HEK293 (cell line): ENCODE measurements at regions not wholly inside any gene's neighbourhood (a gene's known extent, or its start where the extent isn't known, plus 50 kb on each side); places are given as distances from the start of the nearest gene placed in this dataset.

ENCODE experiments used
- CTCF ChIA-PET: fragments of 350-600 bp; formaldehyde crosslinking; extraction: SDS; loops from one replicate; lab custom pipeline; 2021; ENCODE audit warnings: antibody characterized with exemption; lab: Yijun Ruan, JAX
- POLR2A ChIA-PET: fragments of 300-600 bp; formaldehyde crosslinking; extraction: SDS; loops from one replicate; lab custom pipeline; 2020; ENCODE audit warnings: antibody characterized with exemption, inconsistent platforms; lab: Yijun Ruan, JAX
- H3K27ac ChIP-seq: fragments of 200-500 bp; sonication (Bioruptor generic); 2 replicates; pipeline ENCODE4 v1.5.1; 2014; ENCODE audit warnings: low read depth, low read length, control low read depth, inconsistent platforms; ENCODE audit errors: extremely low read depth
- H3K36me3 ChIP-seq, 2 experiments: fragments of 200-500 bp in 1 of 2; sonication (Bioruptor generic) in 1 of 2; 1 replicate in 1 of 2; 2 replicates in 1 of 2; pipeline ENCODE4 v1.5.1; 2014 to 2017; ENCODE audit warnings: inconsistent platforms in 2 of 2, low read length in 2 of 2; ENCODE audit not compliant: control insufficient read depth in 2 of 2, insufficient read depth in 1 of 2
- H3K4me1 ChIP-seq: fragments of 200-500 bp; sonication (Bioruptor generic); 2 replicates; pipeline ENCODE4 v1.5.1; 2014; ENCODE audit warnings: mild to moderate bottlenecking, low read length, inconsistent platforms; ENCODE audit not compliant: control insufficient read depth, insufficient read depth
- H3K4me3 ChIP-seq: 2 replicates; pipeline ENCODE4 v1.5.1; 2011; ENCODE audit warnings: low read depth, mild to moderate bottlenecking, control low read depth, low read length, moderate library complexity
- H3K9me3 ChIP-seq: fragments of 200-500 bp; sonication (Bioruptor generic); 2 replicates; pipeline ENCODE4 v1.5.1; 2014; ENCODE audit warnings: low read depth, low read length, inconsistent platforms; ENCODE audit not compliant: control insufficient read depth, insufficient read depth
- HOXA7 ChIP-seq: sonication (generic); formaldehyde crosslinking; IDR thresholded peaks from 2 replicates; pipeline ENCODE4 v1.8.1; 2022; ENCODE audit warnings: missing genetic modification reagents, borderline replicate concordance
- IKZF3 ChIP-seq: fragments of 450-650 bp; IDR thresholded peaks from 2 replicates; pipeline ENCODE4 v1.5.0; 2018; ENCODE audit warnings: missing biosample characterization, mild to moderate bottlenecking, missing genetic modification characterization, moderate library complexity
- KLF7 ChIP-seq: fragments of 450-650 bp; formaldehyde crosslinking; IDR thresholded peaks from 2 replicates; pipeline ENCODE4 v1.5.1; 2016; ENCODE audit warnings: missing biosample characterization, missing genetic modification characterization, borderline replicate concordance
- MYNN ChIP-seq: fragments of 450-650 bp; formaldehyde crosslinking; IDR thresholded peaks from 2 replicates; pipeline ENCODE4 v1.5.1; 2016; ENCODE audit warnings: missing biosample characterization, missing genetic modification characterization, borderline replicate concordance
- ZFP41 ChIP-seq: fragments of 450-650 bp; formaldehyde crosslinking; IDR thresholded peaks from 2 replicates; pipeline ENCODE4 v1.5.1; 2016; ENCODE audit warnings: missing biosample characterization, missing genetic modification characterization, borderline replicate concordance
- ZNF138 ChIP-seq: fragments of 450-650 bp; formaldehyde crosslinking; IDR thresholded peaks from 2 replicates; pipeline ENCODE4 v1.5.1; 2016; ENCODE audit warnings: missing biosample characterization, missing genetic modification characterization, borderline replicate concordance
- ZNF24 ChIP-seq: fragments of 450-650 bp; formaldehyde crosslinking; IDR thresholded peaks from 2 replicates; pipeline ENCODE4 v1.5.1; 2016; ENCODE audit warnings: missing biosample characterization, missing genetic modification characterization
- ZNF292 ChIP-seq: fragments of 450-650 bp; formaldehyde crosslinking; IDR thresholded peaks from 2 replicates; pipeline ENCODE4 v1.5.1; 2016; ENCODE audit warnings: low read depth, missing biosample characterization, missing genetic modification characterization, borderline replicate concordance
- ZNF404 ChIP-seq: fragments of 450-650 bp; formaldehyde crosslinking; IDR thresholded peaks from 2 replicates; pipeline ENCODE4 v1.5.1; 2017; ENCODE audit warnings: missing biosample characterization, missing genetic modification characterization
- ZNF423 ChIP-seq: fragments of 450-650 bp; formaldehyde crosslinking; IDR thresholded peaks from 2 replicates; pipeline ENCODE4 v1.5.1; 2016; ENCODE audit warnings: missing biosample characterization, missing genetic modification characterization
- ZNF560 ChIP-seq: fragments of 450-650 bp; formaldehyde crosslinking; IDR thresholded peaks from 2 replicates; pipeline ENCODE4 v1.5.1; 2017; ENCODE audit warnings: missing biosample characterization, missing genetic modification characterization, borderline replicate concordance
- ZNF571 ChIP-seq: fragments of 450-650 bp; formaldehyde crosslinking; IDR thresholded peaks from 2 replicates; pipeline ENCODE4 v1.5.0; 2017; ENCODE audit warnings: missing biosample characterization, missing genetic modification characterization
- ZNF596 ChIP-seq: fragments of 450-650 bp; IDR thresholded peaks from 2 replicates; pipeline ENCODE4 v1.5.0; 2018; ENCODE audit warnings: missing biosample characterization, mild to moderate bottlenecking, missing genetic modification characterization, moderate library complexity
- ZNF621 ChIP-seq: fragments of 450-650 bp; formaldehyde crosslinking; IDR thresholded peaks from 2 replicates; pipeline ENCODE4 v1.5.1; 2017; ENCODE audit warnings: missing biosample characterization, missing genetic modification characterization
- ZNF629 ChIP-seq: fragments of 450-650 bp; formaldehyde crosslinking; IDR thresholded peaks from 2 replicates; pipeline ENCODE4 v1.5.1; 2017; ENCODE audit warnings: missing biosample characterization, missing genetic modification characterization
- ZNF707 ChIP-seq: fragments of 450-650 bp; formaldehyde crosslinking; IDR thresholded peaks from 2 replicates; pipeline ENCODE4 v1.5.1; 2016; ENCODE audit warnings: missing biosample characterization, missing genetic modification characterization
- ZSCAN23 ChIP-seq: fragments of 450-650 bp; formaldehyde crosslinking; IDR thresholded peaks from 2 replicates; pipeline ENCODE4 v1.5.1; 2016; ENCODE audit warnings: missing biosample characterization, missing genetic modification characterization
- TF ChIP-seq, protein P1 (sequence below): fragments of 450-650 bp; formaldehyde crosslinking; IDR thresholded peaks from 2 replicates; pipeline ENCODE4 v1.5.1; 2016; ENCODE audit warnings: missing biosample characterization, missing genetic modification characterization
- TF ChIP-seq, protein P2 (sequence below): fragments of 450-650 bp; formaldehyde crosslinking; IDR thresholded peaks from 2 replicates; pipeline ENCODE4 v1.5.1; 2016; ENCODE audit warnings: missing biosample characterization, missing genetic modification characterization
- TF ChIP-seq, protein P3 (sequence below): fragments of 450-650 bp; formaldehyde crosslinking; IDR thresholded peaks from 2 replicates; pipeline ENCODE4 v1.5.1; 2016; ENCODE audit warnings: missing biosample characterization, missing genetic modification characterization
- TF ChIP-seq, protein P4 (sequence below): fragments of 450-650 bp; formaldehyde crosslinking; IDR thresholded peaks from 2 replicates; pipeline ENCODE4 v1.5.1; 2016; ENCODE audit warnings: missing biosample characterization, missing genetic modification characterization
- TF ChIP-seq, protein P5 (sequence below): fragments of 450-650 bp; formaldehyde crosslinking; IDR thresholded peaks from 2 replicates; pipeline ENCODE4 v1.5.1; 2016; ENCODE audit warnings: missing biosample characterization, missing genetic modification characterization

DNA sequence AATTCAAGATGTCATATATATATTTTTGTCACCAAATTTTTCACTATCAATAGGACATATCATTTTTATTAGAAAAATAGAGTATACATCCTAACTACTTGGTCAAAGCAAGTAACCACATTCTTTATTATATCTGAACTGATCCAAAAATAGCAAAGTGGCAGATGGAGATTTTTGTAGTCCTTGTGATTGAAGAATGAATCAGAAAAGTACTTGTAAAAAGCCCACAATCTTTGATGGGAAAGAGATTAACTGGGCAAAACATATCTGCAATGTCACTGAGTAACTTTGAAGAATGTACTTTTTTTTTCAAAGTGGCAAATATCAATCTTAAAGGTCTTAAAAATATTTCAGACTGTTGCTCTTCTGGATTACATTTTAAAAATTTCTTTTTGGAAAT lies 1040.6 kb upstream of the SEMA6A start:
- CTCF ChIA-PET = no interaction called here
- H3K36me3 ChIP-seq = no peaks in the 10 kb centered on the region
- POLR2A ChIA-PET = no interaction called here

DNA sequence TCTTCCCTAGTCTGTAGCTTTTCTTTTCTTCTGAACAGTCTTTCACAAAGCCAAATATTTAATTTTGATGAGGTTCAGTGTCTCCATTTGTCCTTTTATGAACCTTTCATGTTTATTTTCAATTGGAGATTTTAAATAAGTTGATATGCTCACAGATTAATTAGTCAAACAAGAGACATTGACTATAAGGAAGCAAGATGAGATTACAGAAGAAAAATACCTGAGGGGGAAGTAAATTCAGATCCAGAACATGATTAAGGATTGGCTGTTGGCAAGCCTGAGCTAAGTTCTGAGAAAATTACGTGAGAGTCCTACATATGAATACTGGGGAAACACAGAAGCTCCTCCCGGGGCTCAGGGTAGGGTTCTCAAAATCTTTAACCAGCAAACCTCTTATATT lies 1039.8 kb upstream of the SEMA6A start:
- H3K9me3 ChIP-seq = no peaks in the 10 kb centered on the region
- CTCF ChIA-PET = no interaction called here
- no peaks in the 10 kb centered on the region for H3K4me1 ChIP-seq
- H3K4me3 ChIP-seq = no peak overlapping the region
- no peaks in the 10 kb centered on the region for H3K36me3 ChIP-seq
- H3K27ac ChIP-seq = no peak overlapping the region
- no peak for TF ChIP-seq ZNF629 (tag by site-specific recombination)
- no peak for TF ChIP-seq ZFP41 (tag by site-specific recombination)
- TF ChIP-seq KLF7 (tag by site-specific recombination) = no peak
- no peak for TF ChIP-seq ZNF707
- TF ChIP-seq MYNN (tag by site-specific recombination) = no peak
- TF ChIP-seq ZNF292 = no peak
- no peak for TF ChIP-seq ZSCAN23
- no peak for TF ChIP-seq ZNF571
- TF ChIP-seq, protein P1, sequence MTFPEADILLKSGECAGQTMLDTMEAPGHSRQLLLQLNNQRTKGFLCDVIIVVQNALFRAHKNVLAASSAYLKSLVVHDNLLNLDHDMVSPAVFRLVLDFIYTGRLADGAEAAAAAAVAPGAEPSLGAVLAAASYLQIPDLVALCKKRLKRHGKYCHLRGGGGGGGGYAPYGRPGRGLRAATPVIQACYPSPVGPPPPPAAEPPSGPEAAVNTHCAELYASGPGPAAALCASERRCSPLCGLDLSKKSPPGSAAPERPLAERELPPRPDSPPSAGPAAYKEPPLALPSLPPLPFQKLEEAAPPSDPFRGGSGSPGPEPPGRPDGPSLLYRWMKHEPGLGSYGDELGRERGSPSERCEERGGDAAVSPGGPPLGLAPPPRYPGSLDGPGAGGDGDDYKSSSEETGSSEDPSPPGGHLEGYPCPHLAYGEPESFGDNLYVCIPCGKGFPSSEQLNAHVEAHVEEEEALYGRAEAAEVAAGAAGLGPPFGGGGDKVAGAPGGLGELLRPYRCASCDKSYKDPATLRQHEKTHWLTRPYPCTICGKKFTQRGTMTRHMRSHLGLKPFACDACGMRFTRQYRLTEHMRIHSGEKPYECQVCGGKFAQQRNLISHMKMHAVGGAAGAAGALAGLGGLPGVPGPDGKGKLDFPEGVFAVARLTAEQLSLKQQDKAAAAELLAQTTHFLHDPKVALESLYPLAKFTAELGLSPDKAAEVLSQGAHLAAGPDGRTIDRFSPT (tag by site-specific recombination) = no peak
- TF ChIP-seq ZNF423 (tag by site-specific recombination) = no peak
- no peak for TF ChIP-seq ZNF560 (tag by site-specific recombination)
- TF ChIP-seq IKZF3 (tag by site-specific recombination) = no peak
- TF ChIP-seq, protein P2, sequence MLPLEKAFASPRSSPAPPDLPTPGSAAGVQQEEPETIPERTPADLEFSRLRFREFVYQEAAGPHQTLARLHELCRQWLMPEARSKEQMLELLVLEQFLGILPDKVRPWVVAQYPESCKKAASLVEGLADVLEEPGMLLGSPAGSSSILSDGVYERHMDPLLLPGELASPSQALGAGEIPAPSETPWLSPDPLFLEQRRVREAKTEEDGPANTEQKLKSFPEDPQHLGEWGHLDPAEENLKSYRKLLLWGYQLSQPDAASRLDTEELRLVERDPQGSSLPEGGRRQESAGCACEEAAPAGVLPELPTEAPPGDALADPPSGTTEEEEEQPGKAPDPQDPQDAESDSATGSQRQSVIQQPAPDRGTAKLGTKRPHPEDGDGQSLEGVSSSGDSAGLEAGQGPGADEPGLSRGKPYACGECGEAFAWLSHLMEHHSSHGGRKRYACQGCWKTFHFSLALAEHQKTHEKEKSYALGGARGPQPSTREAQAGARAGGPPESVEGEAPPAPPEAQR (tag by site-specific recombination) = no peak
- TF ChIP-seq ZNF404 = no peak
- no peak for TF ChIP-seq ZNF138 (tag by site-specific recombination)
- TF ChIP-seq HOXA7 (CRISPR knock-in tag) = no peak
- TF ChIP-seq, protein P3, sequence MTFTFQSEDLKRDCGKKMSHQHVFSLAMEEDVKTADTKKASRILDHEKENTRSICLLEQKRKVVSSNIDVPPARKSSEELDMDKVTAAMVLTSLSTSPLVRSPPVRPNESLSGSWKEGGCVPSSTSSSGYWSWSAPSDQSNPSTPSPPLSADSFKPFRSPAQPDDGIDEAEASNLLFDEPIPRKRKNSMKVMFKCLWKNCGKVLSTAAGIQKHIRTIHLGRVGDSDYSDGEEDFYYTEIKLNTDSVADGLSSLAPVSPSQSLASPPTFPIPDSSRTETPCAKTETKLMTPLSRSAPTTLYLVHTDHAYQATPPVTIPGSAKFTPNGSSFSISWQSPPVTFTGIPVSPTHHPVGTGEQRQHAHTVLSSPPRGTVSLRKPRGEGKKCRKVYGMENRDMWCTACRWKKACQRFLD (tag by site-specific recombination) = no peak
- TF ChIP-seq ZNF24 (tag by site-specific recombination) = no peak
- TF ChIP-seq, all 188 proteins: peak for 0
- POLR2A ChIA-PET = no interaction called here

More for the DNA sequence above, 1040.6 kb upstream of the SEMA6A start:
- TF ChIP-seq ZNF621 = no peak
- TF ChIP-seq, protein P4, sequence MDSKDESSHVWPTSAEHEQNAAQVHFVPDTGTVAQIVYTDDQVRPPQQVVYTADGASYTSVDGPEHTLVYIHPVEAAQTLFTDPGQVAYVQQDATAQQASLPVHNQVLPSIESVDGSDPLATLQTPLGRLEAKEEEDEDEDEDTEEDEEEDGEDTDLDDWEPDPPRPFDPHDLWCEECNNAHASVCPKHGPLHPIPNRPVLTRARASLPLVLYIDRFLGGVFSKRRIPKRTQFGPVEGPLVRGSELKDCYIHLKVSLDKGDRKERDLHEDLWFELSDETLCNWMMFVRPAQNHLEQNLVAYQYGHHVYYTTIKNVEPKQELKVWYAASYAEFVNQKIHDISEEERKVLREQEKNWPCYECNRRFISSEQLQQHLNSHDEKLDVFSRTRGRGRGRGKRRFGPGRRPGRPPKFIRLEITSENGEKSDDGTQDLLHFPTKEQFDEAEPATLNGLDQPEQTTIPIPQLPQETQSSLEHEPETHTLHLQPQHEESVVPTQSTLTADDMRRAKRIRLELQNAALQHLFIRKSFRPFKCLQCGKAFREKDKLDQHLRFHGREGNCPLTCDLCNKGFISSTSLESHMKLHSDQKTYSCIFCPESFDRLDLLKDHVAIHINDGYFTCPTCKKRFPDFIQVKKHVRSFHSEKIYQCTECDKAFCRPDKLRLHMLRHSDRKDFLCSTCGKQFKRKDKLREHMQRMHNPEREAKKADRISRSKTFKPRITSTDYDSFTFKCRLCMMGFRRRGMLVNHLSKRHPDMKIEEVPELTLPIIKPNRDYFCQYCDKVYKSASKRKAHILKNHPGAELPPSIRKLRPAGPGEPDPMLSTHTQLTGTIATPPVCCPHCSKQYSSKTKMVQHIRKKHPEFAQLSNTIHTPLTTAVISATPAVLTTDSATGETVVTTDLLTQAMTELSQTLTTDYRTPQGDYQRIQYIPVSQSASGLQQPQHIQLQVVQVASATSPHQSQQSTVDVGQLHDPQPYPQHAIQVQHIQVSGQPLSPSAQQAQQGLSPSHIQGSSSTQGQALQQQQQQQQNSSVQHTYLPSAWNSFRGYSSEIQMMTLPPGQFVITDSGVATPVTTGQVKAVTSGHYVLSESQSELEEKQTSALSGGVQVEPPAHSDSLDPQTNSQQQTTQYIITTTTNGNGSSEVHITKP (tag by site-specific recombination) = no peak
- no peak for TF ChIP-seq ZNF596
- TF ChIP-seq, protein P5, sequence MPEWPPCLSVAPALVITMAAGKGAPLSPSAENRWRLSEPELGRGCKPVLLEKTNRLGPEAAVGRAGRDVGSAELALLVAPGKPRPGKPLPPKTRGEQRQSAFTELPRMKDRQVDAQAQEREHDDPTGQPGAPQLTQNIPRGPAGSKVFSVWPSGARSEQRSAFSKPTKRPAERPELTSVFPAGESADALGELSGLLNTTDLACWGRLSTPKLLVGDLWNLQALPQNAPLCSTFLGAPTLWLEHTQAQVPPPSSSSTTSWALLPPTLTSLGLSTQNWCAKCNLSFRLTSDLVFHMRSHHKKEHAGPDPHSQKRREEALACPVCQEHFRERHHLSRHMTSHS (tag by site-specific recombination) = no peak
- Histone ChIP-seq H3K9me3 (no peaks in the 10 kb centered on the region), H3K4me3 (no peak overlapping the region), H3K4me1 (no peaks in the 10 kb centered on the region), H3K27ac (no peak overlapping the region)
